Nephron progenitor cell (in vitro differentiated cells): ENCODE measurements at regions not wholly inside any gene's neighbourhood (a gene's known extent, or its start where the extent isn't known, plus 50 kb on each side); places are given as distances from the start of the nearest gene placed in this dataset.
"Not testable (repeated sequence)": the region's sequence is repeated elsewhere in the genome, so short reads cannot be mapped to it uniquely, and the experiment has no call there.

Experiments used
- DNase-seq: peaks from one replicate; pipeline ENCODE4 v3.0.0; 2021
- H3K27ac Mint-ChIP-seq: 2 replicates; pipeline ENCODE4 v1.8.0; 2021; ENCODE audit warnings: mild to moderate bottlenecking, moderate library complexity, mixed read lengths
- H3K27me3 Mint-ChIP-seq: 2 replicates; pipeline ENCODE4 v1.8.0; 2021; ENCODE audit warnings: mild to moderate bottlenecking, low read depth, mixed read lengths; ENCODE audit not compliant: poor library complexity
- H3K36me3 Mint-ChIP-seq: 2 replicates; pipeline ENCODE4 v1.8.0; 2021; ENCODE audit warnings: low read depth, mixed read lengths
- H3K4me1 Mint-ChIP-seq: 2 replicates; pipeline ENCODE4 v1.8.0; 2021; ENCODE audit warnings: mixed read lengths
- H3K4me3 Mint-ChIP-seq: 2 replicates; pipeline ENCODE4 v1.8.0; 2021; ENCODE audit warnings: mild to moderate bottlenecking, moderate library complexity, mixed read lengths
- H3K9me3 Mint-ChIP-seq: 2 replicates; pipeline ENCODE4 v1.8.0; 2021; ENCODE audit warnings: mild to moderate bottlenecking, moderate library complexity, mixed read lengths
- TF ChIP-seq, protein P1 (sequence below): fragments of 200-600 bp; sonication (generic); IDR thresholded peaks from 2 replicates; pipeline ENCODE4 v1.5.0; 2021; ENCODE audit warnings: antibody characterized with exemption

DNA sequence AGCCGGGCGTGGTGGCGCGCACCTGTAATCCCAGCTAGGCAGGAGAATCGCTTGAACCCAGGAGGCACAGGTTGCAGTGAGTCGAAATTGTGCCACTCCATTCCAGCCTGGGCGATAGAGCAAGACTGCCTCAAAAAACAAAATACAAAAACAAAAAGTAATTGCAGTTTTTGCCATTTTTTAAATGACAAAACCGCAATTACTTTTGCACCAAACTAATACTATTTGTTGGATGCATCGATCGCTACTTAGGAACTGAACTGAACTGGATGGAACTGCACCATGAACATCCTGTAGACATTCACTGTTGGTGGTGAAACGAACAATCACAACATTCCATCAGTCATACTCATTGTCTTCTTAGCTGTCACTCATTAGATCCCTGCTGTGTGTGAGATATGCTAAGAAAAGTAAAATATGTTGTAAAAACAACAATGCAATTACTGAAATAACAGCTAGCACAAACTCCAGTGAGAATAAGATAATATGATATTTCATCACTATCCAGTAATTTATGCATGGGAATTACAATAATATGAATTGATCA is 341.2 kb downstream of the ACTR3B start:
- H3K9me3 Mint-ChIP-seq = peaks cover 3% of the 10 kb centered on the region
- peaks cover 5% of the 10 kb centered on the region for H3K27me3 Mint-ChIP-seq
- DNase-seq = no peak
- TF ChIP-seq, protein P1, sequence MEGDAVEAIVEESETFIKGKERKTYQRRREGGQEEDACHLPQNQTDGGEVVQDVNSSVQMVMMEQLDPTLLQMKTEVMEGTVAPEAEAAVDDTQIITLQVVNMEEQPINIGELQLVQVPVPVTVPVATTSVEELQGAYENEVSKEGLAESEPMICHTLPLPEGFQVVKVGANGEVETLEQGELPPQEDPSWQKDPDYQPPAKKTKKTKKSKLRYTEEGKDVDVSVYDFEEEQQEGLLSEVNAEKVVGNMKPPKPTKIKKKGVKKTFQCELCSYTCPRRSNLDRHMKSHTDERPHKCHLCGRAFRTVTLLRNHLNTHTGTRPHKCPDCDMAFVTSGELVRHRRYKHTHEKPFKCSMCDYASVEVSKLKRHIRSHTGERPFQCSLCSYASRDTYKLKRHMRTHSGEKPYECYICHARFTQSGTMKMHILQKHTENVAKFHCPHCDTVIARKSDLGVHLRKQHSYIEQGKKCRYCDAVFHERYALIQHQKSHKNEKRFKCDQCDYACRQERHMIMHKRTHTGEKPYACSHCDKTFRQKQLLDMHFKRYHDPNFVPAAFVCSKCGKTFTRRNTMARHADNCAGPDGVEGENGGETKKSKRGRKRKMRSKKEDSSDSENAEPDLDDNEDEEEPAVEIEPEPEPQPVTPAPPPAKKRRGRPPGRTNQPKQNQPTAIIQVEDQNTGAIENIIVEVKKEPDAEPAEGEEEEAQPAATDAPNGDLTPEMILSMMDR = no peak
- no peaks in the 10 kb centered on the region for H3K4me1 Mint-ChIP-seq
- H3K27ac Mint-ChIP-seq = no peak overlapping the region
- H3K36me3 Mint-ChIP-seq = no peaks in the 10 kb centered on the region
- no peak overlapping the region for H3K4me3 Mint-ChIP-seq

DNA sequence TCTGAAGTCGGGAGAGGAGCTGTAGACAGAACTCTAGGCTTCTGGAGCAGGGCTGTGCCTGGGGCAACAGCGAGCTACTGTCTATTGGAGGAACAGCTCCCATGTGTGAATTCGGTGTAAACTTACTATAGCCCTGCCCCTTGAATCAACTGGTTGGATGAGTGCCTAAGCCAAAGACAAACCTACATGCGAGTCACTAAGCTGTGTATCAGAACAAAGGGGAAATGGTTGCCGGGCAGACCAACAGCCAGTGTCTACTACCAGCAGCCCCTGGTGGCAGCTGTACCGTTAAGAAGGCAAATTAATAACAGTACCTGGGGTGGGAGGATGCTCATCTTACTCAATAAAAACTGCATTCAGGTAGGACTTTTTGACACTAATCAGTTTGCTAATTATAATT is 343.6 kb downstream of the ACTR3B start:
- H3K4me3 Mint-ChIP-seq = no peak overlapping the region
- H3K27me3 Mint-ChIP-seq = peaks cover 7% of the 10 kb centered on the region
- TF ChIP-seq, protein P1 = no peak
- H3K27ac Mint-ChIP-seq = no peak overlapping the region
- peaks cover 4% of the 10 kb centered on the region for H3K9me3 Mint-ChIP-seq
- no peak for DNase-seq
- H3K36me3 Mint-ChIP-seq = no peaks in the 10 kb centered on the region
- H3K4me1 Mint-ChIP-seq = no peaks in the 10 kb centered on the region

DNA sequence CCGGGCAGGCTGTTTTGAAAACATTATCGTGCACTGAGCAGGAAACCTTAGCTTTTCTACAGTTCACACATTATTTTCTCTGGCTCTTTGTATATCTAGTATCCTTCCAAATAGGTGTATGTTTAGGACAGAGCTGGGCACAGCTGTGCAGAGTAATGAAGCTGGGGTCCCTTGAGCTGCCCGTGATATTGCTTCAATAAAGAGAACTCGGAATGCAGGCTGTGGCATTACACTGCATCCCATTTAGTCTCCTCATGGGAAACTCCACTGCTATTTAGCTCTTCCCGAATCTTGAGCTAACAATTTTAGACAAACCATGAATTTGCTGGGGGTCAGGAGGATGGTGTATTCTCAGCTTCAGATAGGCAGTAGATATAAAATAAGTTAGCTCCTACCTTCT is 348.3 kb downstream of the ACTR3B start:
- Mint-ChIP-seq H3K36me3 (no peaks in the 10 kb centered on the region), H3K9me3 (peaks cover 15% of the 10 kb centered on the region), H3K27me3 (peaks cover 11% of the 10 kb centered on the region), H3K27ac (no peak overlapping the region), H3K4me3 (no peak overlapping the region), H3K4me1 (no peaks in the 10 kb centered on the region)
- TF ChIP-seq, protein P1 = no peak
- no peak for DNase-seq

- Mint-ChIP-seq H3K4me3 (no peak overlapping the region), H3K36me3 (no peaks in the 10 kb centered on the region), H3K27ac (no peak overlapping the region), H3K9me3 (peaks cover 22% of the 10 kb centered on the region), H3K4me1 (no peaks in the 10 kb centered on the region), H3K27me3 (peaks cover 11% of the 10 kb centered on the region)
- no peak for DNase-seq
- TF ChIP-seq, protein P1 = no peak
These were observed 350.0 kb downstream of the ACTR3B start for GRCh38 chr7:153109566-153109965.

DNA sequence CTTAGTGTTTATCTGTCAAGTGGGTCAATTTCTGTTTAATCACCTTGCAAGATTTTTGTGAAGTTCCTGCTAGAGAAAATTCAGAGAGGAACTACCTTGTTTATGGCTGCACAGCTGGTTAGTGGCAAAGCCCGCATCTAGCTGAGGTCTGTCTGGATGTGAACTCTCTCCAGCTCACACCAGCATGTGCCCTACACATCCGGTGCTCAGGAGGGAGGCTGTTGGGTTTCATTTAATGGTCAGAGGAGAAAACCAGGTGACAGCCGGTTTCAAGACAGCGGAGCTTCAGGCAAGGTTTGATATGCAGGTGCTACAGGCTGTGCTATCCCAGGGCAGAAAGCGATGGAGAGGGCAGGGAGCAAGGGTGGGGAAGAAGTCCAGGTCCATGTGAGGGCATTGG is 351.1 kb downstream of the ACTR3B start:
- Mint-ChIP-seq H3K27me3 (peaks cover 11% of the 10 kb centered on the region), H3K27ac (peak overlapping the region; percentile 42), H3K9me3 (peaks cover 25% of the 10 kb centered on the region), H3K4me3 (no peak overlapping the region), H3K4me1 (no peaks in the 10 kb centered on the region), H3K36me3 (no peaks in the 10 kb centered on the region)
- no peak for DNase-seq
- TF ChIP-seq, protein P1 = no peak

DNA sequence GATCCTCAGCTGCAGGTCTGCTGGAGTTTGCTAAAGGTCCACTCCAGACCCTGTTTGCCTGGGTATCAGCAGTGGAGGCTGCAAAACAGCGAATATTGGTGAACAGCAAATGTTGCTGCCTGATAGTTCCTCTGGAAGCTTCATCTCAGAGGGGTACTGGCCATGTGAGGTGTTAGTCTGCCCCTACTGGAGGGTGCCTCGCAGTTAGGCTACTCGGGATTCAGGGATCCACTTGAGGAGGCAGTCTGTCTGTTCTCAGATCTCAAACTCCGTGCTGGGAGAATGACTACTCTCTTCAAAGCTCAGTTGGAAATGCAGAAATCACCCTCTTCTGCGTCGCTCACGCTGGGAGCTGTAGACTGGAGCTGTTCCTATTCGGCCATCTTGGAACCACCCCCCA is 362.7 kb downstream of the ACTR3B start:
- not testable (repeated sequence) for H3K36me3 Mint-ChIP-seq, H3K27me3 Mint-ChIP-seq, H3K4me3 Mint-ChIP-seq, DNase-seq, H3K4me1 Mint-ChIP-seq, H3K27ac Mint-ChIP-seq
- H3K9me3 Mint-ChIP-seq = peaks cover 29% of the 10 kb centered on the region
